AG10803 (cell line): ENCODE measurements at regions not wholly inside any gene's neighbourhood (a gene's known extent, or its start where the extent isn't known, plus 50 kb on each side); places are given as distances from the start of the nearest gene placed in this dataset.
"Not testable (repeated sequence)": the region's sequence is repeated elsewhere in the genome, so short reads cannot be mapped to it uniquely, and the experiment has no call there.

ENCODE experiments used
- DNase-seq: peaks from one replicate; pipeline ENCODE4 v3.0.0; 2010; ENCODE audit warnings: low read depth
- H3K4me3 ChIP-seq: 2 replicates; pipeline ENCODE4 v1.5.1; 2011; ENCODE audit warnings: mild to moderate bottlenecking, low read length, control low read depth
- TF ChIP-seq, protein P1 (sequence below): conservative IDR thresholded peaks from 2 replicates; pipeline ENCODE4 v1.5.1; 2011; ENCODE audit warnings: mild to moderate bottlenecking, low read length, control low read depth, inconsistent platforms

DNA sequence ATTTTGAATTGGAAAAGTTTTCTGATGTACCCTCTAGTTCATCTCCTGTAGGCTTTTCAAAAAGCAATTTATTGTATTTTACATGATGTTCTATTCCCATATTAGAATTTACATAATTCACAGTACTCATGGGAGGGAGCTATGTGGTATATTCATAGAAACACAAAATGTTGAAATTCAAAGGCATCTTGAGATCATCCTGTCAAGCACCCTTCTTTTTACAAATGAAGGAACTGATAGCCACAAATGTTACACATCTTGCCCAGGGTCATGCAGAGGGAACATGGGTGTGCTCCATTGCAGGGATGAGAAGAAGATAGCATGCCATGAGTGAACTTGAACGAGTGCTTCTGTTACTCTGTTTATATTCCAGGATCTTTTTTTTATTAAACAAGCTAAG lies 228.8 kb downstream of the ZNF92 start:
- not testable (repeated sequence) for DNase-seq, H3K4me3 ChIP-seq

DNA sequence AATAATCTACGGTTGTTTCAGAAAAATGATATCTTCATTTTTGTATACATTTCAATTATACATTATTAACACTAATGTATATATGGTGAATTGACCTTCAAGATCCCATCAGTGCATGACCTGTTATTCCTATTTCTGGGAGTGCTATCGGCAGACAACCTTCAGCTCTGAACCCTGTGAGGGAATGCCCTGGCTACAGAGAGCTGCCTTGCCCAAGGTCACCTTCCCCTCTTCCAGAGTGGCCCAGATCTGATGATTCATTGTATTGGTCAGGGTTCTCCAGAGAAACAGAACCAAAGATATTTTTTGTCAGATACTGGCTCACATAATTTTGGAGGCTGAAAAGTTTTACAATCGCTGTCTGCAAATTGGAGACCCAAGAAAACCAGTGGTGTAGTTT lies 235.5 kb downstream of the ZNF92 start:
- DNase-seq: no peak
- H3K4me3 ChIP-seq: no peak overlapping the region
- TF ChIP-seq, protein P1, sequence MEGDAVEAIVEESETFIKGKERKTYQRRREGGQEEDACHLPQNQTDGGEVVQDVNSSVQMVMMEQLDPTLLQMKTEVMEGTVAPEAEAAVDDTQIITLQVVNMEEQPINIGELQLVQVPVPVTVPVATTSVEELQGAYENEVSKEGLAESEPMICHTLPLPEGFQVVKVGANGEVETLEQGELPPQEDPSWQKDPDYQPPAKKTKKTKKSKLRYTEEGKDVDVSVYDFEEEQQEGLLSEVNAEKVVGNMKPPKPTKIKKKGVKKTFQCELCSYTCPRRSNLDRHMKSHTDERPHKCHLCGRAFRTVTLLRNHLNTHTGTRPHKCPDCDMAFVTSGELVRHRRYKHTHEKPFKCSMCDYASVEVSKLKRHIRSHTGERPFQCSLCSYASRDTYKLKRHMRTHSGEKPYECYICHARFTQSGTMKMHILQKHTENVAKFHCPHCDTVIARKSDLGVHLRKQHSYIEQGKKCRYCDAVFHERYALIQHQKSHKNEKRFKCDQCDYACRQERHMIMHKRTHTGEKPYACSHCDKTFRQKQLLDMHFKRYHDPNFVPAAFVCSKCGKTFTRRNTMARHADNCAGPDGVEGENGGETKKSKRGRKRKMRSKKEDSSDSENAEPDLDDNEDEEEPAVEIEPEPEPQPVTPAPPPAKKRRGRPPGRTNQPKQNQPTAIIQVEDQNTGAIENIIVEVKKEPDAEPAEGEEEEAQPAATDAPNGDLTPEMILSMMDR: no peak

DNA sequence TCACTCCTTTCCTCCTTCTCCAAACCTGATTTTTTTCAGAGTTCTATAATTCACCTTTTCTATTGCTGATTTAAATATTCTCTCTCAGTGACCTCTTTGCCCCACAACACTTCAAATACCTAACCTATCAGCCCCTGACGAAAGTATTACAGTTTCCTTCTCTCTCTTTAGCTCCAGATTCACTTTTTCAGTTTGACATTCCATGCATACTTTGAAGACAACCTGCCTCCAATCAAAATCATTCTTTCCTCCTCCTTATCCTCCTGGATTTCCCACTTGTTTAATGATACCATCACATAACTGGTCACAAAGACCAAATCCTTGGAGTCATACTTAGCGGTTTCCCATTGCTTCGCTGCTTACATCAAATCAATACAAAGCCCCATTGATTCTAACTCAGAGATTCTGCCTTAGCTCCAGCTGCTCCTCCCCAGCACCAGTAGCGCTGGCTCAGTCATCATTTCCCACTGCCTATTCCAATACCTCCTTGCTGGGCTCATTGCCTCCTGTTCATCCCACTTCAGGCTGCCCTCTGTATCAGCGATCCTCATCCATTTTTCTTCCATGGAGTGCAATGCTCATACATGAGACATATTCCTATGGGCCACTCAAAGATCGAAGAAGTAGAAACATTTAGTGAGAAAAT lies 240.1 kb downstream of the ZNF92 start:
- DNase-seq, H3K4me3 ChIP-seq: not testable (repeated sequence)

DNA sequence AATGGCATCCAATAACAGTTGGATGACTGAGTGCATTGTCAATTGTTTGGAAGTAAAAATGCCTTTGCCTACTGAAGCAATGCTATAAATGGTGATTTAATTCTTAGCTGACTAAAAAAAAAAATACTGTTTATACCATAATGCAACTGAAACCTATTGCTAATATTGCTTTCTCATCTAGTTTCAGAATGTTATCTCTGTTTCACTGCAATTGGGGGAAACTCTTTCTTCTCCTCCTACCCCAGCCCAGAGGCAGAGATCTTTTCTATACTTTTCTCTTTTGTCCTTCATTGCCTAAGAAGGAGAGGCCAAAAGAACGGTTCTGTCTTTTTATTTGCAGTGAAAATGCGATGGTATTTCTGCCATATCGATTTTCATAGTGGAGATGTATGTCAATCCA lies 242.5 kb downstream of the ZNF92 start:
- DNase-seq, H3K4me3 ChIP-seq: not testable (repeated sequence)

DNA sequence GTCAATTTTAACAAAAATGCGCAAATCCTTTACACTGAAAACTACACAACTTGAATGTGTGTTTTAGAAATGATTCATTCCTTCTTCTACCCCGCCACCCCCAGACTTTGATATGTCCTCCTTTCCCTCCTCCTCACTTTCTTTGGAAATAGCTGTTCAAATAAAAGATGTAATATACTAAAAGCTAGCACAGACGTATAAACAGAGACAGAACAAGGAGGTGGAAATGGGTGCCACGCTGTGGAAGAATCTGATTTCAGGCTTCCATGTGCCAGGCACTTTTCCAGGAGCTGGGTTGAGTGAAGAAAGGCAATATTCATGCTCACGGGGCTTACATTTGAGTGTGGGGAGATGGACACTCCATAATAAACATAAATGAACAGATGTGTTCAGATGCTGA lies 246.6 kb downstream of the ZNF92 start:
- H3K4me3 ChIP-seq, DNase-seq: not testable (repeated sequence)

DNA sequence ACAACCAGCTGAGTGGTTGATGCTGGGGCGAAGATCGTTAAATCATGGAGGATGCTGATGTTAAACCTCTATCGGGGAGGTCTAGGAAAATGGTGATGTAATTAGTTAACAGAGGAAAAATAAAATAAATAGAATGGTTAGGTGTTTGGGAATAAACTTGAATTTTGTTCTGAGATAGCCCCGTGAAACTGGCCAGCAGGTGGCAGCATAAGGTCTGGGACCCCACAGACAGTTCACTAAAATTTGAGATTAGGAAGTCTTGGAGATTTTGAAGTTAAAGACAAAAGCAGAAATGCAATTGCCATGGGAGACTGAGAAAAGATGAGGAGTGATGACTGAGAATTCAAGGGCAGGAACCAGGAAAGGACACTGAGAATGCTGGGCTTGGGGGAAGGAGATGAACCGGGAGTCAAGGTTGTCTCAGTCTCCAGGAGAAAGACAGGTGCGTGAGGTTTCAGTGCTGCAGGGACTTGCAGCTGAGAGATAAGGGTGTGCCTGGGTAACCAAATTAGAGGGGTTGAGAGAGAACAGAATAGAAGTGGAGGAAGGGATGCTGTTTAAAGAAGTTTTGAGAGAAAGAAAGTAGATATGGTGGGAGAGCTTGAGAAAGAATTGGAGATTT lies 248.0 kb downstream of the ZNF92 start:
- TF ChIP-seq, protein P1: peak; percentile 54
- not testable (repeated sequence) for H3K4me3 ChIP-seq
- DNase-seq: peak; percentile 0

DNA sequence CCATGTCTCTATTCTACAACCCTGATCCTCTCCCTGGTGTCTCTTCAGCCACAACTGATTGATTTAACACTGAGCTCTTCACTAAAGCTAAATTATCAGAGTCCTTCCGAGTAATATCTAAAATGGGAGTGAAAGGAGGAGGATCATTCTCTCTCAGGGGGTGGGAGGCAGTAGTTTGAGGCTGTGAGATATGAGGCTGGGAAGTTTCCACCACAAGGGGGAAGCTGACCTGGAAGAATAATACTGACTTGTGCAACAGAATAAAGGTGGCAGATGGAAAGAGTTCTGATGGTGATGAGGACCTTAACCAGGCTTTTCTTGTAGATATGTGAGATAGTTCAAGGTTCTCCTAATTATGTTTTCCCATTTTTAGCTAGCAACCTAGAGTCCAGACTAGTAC lies 241.6 kb upstream of the VKORC1L1 start:
- not testable (repeated sequence) for DNase-seq, H3K4me3 ChIP-seq

DNA sequence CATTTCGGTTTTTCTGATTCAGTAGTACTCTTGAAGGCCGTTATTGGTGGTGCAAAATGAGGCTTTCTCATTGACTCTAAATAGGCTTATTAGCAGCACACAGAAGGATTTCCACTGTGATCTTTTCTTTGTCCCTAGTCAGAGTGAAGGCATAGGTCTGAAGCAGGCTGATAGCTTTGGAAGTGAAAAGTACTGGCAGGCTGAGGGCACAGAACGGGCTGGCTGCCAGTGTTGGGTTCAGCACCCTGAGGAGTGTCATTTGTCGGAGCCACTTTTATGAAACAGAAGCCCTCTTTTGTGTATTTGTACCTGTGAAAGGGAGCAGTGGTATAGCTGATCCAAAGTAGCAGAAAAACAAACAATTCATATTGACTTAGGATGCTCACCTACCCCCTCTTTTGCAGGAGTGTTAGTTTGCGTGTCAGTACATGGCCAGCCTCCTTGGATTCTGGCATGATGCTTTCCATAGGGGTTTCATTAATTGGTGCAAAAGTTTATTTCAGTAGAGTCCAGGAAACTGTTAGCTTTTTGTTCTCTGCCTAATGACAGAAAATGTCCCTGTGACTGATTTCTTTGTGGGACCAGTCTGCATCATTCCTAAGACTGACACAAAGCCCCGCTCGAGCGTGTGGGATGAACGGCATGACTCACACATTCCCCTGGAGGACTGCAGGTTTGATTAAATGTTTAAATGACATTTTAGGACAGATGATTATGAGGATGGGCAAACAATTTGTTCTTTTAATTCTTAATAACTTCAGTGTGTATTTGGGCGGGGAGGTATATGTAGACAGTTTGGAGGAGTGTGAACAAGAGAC lies 239.1 kb upstream of the VKORC1L1 start:
- H3K4me3 ChIP-seq, DNase-seq: not testable (repeated sequence)

DNA sequence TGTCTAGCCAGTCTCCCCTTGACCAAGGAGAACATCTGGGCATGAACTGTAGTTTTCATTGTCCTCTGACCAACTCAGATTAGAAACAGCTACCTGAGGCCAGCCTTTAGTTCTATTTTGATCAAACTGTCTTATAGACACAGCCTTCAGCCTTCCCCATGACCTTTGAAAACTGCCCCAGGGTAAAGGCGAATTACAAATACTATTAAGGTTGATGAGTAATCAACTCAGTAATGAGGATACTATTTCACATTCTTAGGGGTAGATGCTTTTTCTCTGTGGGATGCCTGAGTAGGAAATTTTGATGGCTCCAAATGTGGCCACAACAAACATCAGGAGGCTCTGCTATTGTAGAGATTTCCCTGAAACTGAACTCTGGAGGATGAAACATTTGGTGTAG lies 234.0 kb upstream of the VKORC1L1 start:
- not testable (repeated sequence) for DNase-seq, H3K4me3 ChIP-seq

DNA sequence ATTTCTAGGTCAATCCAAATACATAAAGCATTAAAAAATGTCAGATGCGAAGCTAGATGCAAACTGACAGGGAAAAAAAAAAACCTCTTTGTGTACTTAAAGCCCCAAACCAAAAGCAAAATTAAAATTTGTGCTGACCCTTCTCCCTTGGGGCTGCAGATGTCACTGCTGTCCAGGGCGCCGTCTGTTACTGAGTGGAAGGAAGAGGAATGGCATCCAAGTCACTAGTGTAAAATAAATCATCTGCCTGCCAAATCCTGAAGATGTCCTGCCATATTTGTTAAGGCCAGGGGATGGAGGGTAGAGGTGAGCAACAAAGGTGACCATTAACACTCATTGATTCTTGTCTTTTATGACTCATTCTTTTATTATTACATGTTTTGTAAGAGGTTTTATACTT lies 233.2 kb upstream of the VKORC1L1 start:
- DNase-seq, H3K4me3 ChIP-seq: not testable (repeated sequence)

DNA sequence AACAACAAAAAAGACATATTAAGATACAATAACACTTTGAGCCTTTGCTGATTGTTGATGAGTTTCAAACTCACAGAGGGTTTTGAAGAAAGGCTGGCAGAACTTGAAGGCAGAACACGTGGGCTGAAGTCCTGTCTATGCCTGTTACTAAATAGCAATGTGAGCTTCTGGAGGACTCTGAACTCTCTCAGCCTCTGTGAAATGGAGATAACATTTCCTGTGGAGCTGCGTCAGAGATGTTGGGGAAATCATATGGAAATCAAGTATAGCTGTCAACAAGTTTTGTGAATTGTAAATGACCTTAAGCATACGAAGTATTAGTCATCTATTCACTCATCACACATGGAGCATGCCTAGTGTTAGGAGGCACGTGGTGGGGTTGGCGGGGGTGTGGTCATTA lies 229.4 kb upstream of the VKORC1L1 start:
- not testable (repeated sequence) for H3K4me3 ChIP-seq, DNase-seq

DNA sequence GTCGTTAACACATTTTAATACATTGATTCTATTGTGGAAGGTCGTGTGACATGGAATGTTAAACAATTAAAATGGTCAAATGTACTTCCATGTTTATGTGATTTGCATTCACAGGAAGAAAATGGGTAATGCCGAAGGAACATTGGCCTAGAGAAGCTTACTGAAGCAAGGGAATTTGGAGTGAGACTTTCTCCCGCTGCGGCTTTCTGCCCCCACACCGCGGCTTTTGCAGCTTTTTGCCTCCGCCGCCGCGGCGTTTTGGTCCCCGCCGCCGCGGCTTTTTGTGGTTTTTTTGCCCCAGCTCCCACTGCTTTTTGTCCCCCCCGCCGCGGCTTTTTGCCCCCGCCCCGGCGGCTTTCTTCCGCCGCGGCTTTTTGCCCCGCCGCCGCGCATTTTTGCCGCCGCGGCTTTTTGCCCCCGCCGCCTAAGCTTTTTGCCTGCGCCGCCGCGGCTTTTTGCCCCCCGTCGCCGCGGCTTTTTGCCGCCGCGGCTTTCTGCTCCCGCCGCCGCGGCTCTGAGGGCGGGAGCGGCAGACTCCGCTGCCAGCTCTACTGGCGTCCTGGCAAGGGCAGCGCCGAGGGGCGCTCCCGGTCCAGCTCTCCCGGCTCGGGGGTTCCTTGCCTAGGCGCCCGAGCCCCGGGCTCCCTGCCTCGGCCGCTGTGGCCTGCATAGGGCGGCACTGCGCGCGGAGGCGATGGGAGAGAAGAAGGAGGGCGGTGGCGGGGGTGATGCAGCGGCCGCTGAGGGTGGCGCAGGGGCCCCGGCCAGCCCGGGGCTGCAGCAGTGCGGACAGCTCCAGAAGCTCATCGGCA lies 225.5 kb upstream of the VKORC1L1 start:
- H3K4me3 ChIP-seq, DNase-seq: not testable (repeated sequence)

DNA sequence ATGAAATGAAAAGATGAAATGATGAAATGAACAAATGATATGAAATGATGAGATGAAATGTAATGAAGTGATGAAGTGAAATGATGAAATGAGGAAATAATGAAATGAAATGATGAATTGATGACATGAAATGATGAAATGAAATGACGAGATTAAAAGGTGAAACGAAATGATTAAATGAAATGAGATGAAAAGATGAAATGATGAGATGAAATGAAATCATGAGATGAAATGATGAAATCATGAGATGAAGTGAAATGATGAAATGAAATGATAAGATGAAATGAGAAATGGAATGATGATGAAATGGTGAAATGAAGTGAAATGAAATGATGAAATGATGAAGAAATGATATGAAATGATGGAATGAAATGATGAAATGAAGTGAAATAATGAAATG lies 221.7 kb upstream of the VKORC1L1 start:
- DNase-seq, H3K4me3 ChIP-seq: not testable (repeated sequence)

DNA sequence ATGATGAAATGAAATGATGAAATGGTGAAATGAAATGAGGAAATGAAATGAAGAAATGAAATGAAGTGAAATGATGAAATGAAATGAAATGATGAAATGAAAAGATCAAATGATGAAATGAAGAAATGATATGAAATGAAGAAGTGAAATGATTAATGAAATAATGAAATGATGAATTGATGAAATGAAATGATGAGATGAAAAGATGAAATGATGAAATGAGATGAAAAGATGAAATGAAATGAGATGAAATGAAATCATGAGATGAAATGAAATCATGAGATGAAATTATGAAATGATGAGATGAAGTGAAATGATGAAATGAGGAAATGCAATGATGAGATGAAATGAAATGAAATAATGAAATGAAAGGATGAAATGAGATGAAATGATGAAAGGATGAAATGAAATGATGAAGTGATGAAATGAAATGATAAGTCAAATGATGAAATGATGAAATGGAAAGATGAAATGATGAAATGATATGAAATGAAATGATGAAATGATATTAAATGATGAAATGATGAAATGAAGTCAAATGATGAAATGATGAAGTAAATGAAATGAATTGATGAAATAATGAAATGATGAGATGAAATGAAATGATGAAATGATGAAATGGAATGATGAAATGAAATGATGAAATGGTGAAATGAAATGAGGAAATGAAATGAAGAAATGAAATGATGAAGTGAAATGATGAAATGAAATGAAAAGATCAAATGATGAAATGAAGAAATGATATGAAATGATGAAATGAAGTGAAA lies 220.9 kb upstream of the VKORC1L1 start:
- not testable (repeated sequence) for H3K4me3 ChIP-seq, DNase-seq

DNA sequence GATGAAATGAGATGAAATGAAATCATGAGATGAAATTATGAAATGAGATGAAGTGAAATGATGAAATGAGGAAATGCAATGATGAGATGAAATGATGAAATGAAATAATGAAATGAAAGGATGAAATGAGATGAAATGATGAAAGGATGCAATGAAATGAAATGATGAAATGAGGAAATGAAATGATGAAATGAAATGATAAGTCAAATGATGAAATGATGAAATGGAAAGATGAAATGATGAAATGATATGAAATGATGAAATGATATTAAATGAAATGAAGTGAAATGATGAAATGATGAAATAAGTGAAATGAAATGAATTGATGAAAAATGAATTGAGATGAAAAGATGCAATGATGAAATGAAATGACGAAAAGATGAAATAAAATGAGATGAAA lies 220.2 kb upstream of the VKORC1L1 start:
- not testable (repeated sequence) for H3K4me3 ChIP-seq

More for the DNA sequence above, 220.2 kb upstream of the VKORC1L1 start:
- not testable (repeated sequence) for DNase-seq
